GM12878 (cell line): ENCODE measurements at regions not wholly inside any gene's neighbourhood (a gene's known extent, or its start where the extent isn't known, plus 50 kb on each side); places are given as distances from the start of the nearest gene placed in this dataset.

Experiments used
- ATAC-seq: fragments of 200-7000 bp; cut with Tn5 transposase; 3 replicates; pipeline ENCODE4 v1.9.1; 2020; ENCODE audit warnings: mild to moderate bottlenecking, moderate library complexity
- BruUV-seq: library from RNA; stranded (reverse); fragments of 400-500 nt; replicated peaks from 2 replicates; lab custom pipeline; 2021; lab: Mats Ljungman, UMichigan
- CTCF ChIA-PET: fragments of 300-600 bp; sonication (Branson Sonifier 250); formaldehyde crosslinking; extraction: SDS; loops from one replicate; lab custom pipeline; 2021; ENCODE audit warnings: inconsistent platforms; lab: Yijun Ruan, JAX
- POLR2A ChIA-PET: fragments of 350-600 bp; formaldehyde crosslinking; extraction: SDS; loops from one replicate; lab custom pipeline; 2021; ENCODE audit warnings: inconsistent platforms; lab: Charles Lee
- RAD21 ChIA-PET: fragments of 300-600 bp; sonication (Branson Sonifier 250); formaldehyde crosslinking; loops from one replicate; lab custom pipeline; 2023; ENCODE audit warnings: antibody characterized with exemption; ENCODE audit not compliant: unreplicated experiment; lab: Charles Lee
- SMC1A ChIA-PET: fragments of 300-600 bp; sonication (Branson Sonifier 250); formaldehyde crosslinking; loops from one replicate; lab custom pipeline; 2023; ENCODE audit not compliant: unreplicated experiment, uncharacterized antibody; lab: Charles Lee
- DNase-seq: peaks from one replicate; pipeline ENCODE4 v3.0.0-alpha.2; 2011; ENCODE audit warnings: low read depth, low spot score
- FAIRE-seq: peaks from 3 replicates; lab custom pipeline; 2011; peaks lifted over from hg19 to GRCh38; lab: Jason Lieb, UNC
- H2AFZ ChIP-seq: 2 replicates; pipeline ENCODE4 v1.6.0; 2011; ENCODE audit warnings: low read depth, low read length, control low read depth; ENCODE audit not compliant: control insufficient read depth
- H3K27ac ChIP-seq: 2 replicates; pipeline ENCODE4 v1.5.1; 2011; ENCODE audit warnings: control low read depth; ENCODE audit not compliant: control insufficient read depth, insufficient read depth
- H3K27me3 ChIP-seq, 2 experiments: replicated peaks in 1 of 2; 2 replicates each; pipeline versions ENCODE4 v1.6.0 to v1.6.1; 2011; ENCODE audit warnings: low read length in 1 of 2; ENCODE audit not compliant: control insufficient read depth in 2 of 2, insufficient read depth in 2 of 2
- H3K36me3 ChIP-seq, 2 experiments: 2 replicates each; pipeline ENCODE4 v1.5.1; 2011; ENCODE audit warnings: low read length in 1 of 2; ENCODE audit not compliant: control insufficient read depth in 2 of 2, insufficient read depth in 2 of 2
- H3K4me1 ChIP-seq: 2 replicates; pipeline ENCODE4 v1.6.1; 2011; ENCODE audit warnings: mild to moderate bottlenecking, low read length, moderate library complexity, mixed read lengths; ENCODE audit not compliant: control insufficient read depth, insufficient read depth
- H3K4me2 ChIP-seq: 2 replicates; pipeline ENCODE4 v1.6.0; 2011; ENCODE audit warnings: control low read depth; ENCODE audit not compliant: control insufficient read depth, insufficient read depth
- H3K4me3 ChIP-seq: fragments of 200-600 bp; sonication (generic); 2 replicates; pipeline ENCODE4 v1.5.1; 2016
- H3K79me2 ChIP-seq: 2 replicates; pipeline ENCODE4 v1.6.0; 2011; ENCODE audit warnings: low read length; ENCODE audit not compliant: control insufficient read depth, insufficient read depth
- H3K9ac ChIP-seq: 2 replicates; pipeline ENCODE4 v1.8.0; 2011; ENCODE audit warnings: low read length, control low read depth, mixed read lengths; ENCODE audit not compliant: control insufficient read depth, insufficient read depth
- H3K9me3 ChIP-seq: replicated peaks from 3 replicates; pipeline ENCODE4 v1.5.1; 2011; ENCODE audit warnings: mild to moderate bottlenecking, low read length; ENCODE audit not compliant: control insufficient read depth, insufficient read depth
- H4K20me1 ChIP-seq: 2 replicates; pipeline ENCODE4 v1.6.0; 2011; ENCODE audit not compliant: control insufficient read depth, insufficient read depth
- BCLAF1 ChIP-seq: fragments of 450-650 bp; IDR thresholded peaks from 2 replicates; pipeline ENCODE4 v1.6.1; 2017; ENCODE audit warnings: antibody characterized with exemption, mild to moderate bottlenecking, moderate library complexity
- EP300 ChIP-seq, 2 experiments: fragments of 150-350 bp in 1 of 2; IDR thresholded peaks; 2 replicates each; pipeline ENCODE4 v1.6.1; 2011 to 2012; ENCODE audit warnings: low read depth in 2 of 2, low read length in 2 of 2, borderline replicate concordance in 1 of 2, improper control_type of control experiment in 1 of 2, inconsistent platforms in 1 of 2; ENCODE audit not compliant: control insufficient read depth in 1 of 2
- KAT2A ChIP-seq: conservative IDR thresholded peaks from 2 replicates; pipeline ENCODE4 v1.6.1; 2011; ENCODE audit warnings: low read depth, low read length; ENCODE audit not compliant: control insufficient read depth
- TCF7 ChIP-seq: IDR thresholded peaks from 2 replicates; pipeline ENCODE4 v1.6.1; 2014; ENCODE audit warnings: antibody characterized with exemption, borderline replicate concordance
- ZBTB11 ChIP-seq: fragments of 450-650 bp; formaldehyde crosslinking; IDR thresholded peaks from 2 replicates; pipeline ENCODE4 v1.5.0; 2022; ENCODE audit warnings: mild to moderate bottlenecking, missing genetic modification characterization
- ZNF274 ChIP-seq: IDR thresholded peaks from one replicate; pipeline ENCODE4 v1.8.0; 2011; ENCODE audit not compliant: insufficient read length, insufficient read depth
- WGBS: methylation state at CpG from one replicate; pipeline ENCODE4 v1.1.6; 2016; ENCODE audit warnings: low lambda C conversion rate; ENCODE audit not compliant: insufficient replicate concordance, insufficient coverage; ENCODE audit errors: missing lambda C conversion rate; 5-methylcytosine and 5-hydroxymethylcytosine counted together
- in situ Hi-C: fragments of 300-500 bp; cut with MboI; formaldehyde crosslinking; loops from 9 replicates; pipeline ENCODE4 v1.14.3; 2018; ENCODE audit warnings: mixed read lengths
- intact Hi-C: fragments of 100-400 bp; cut with micrococcal nuclease; formaldehyde crosslinking; loops from one replicate; pipeline ENCODE4 v1.14.2; 2022; ENCODE audit not compliant: unreplicated experiment

- no peak for TF ChIP-seq ZBTB11 (CRISPR knock-in tag)
- TF ChIP-seq, all 136 proteins: peak for 54
These were observed 230.3 kb upstream of the PGRMC2 start (continued) for GRCh38 chr4:128517739-128518510.

GRCh38 chr4:128517096-128517738 lies 229.6 kb upstream of the PGRMC2 start:
- ChIA-PET RAD21 (interaction anchor here (0.8 to 5.4 kb wide), 9 partner anchors 12 to 314 kb away, joined by 3 to 47 read pairs (median 4); partner anchors contain the start of gene JADE1), CTCF (interaction anchor here (0.6 to 3.0 kb wide), 8 partner anchors 9 to 158 kb away, joined by 3 to 13 read pairs (median 4); no protein-coding TSS in a partner anchor), SMC1A (interaction anchor here (0.8 to 3.5 kb wide), 19 partner anchors 9 to 315 kb away, joined by 3 to 27 read pairs (median 5); no protein-coding TSS in a partner anchor), POLR2A (interaction anchor here (0.7 to 3.0 kb wide), 7 partner anchors 9 to 400 kb away, joined by 3 to 10 read pairs (median 3); no protein-coding TSS in a partner anchor)
- H3K4me3 ChIP-seq: no peak overlapping the region
- H3K4me2 ChIP-seq: peak overlapping the region; percentile 54; the same call in 1 of the 2 replicates
- 6% methylated on average over 4 of the region's 4 CpGs for WGBS
- peak; percentile 65 for FAIRE-seq
- BruUV-seq: no TSS peak
- H4K20me1 ChIP-seq: no peaks in the 10 kb centered on the region
- H3K27me3 ChIP-seq: no peaks in the 10 kb centered on the region
- H3K9ac ChIP-seq: no peak overlapping the region
- H3K4me1 ChIP-seq: peaks cover 23% of the 10 kb centered on the region
- H2AFZ ChIP-seq: peak overlapping the region; percentile 22
- ATAC-seq: peak; percentile 4
- peak overlapping the region; percentile 66 for H3K27ac ChIP-seq
- no peaks in the 10 kb centered on the region for H3K79me2 ChIP-seq
- no peak for TF ChIP-seq EP300 (IDR thresholded peaks at IDR 0.05; ENCODE audit: borderline replicate concordance in 1 of 2, control insufficient read depth in 1 of 2, low read depth in 2 of 2, low read length in 2 of 2)
- TF ChIP-seq KAT2A: no peak
- no peak for TF ChIP-seq ZNF274
- TF ChIP-seq BCLAF1: no peak
- TF ChIP-seq TCF7: no peak
- no peak for DNase-seq
- peaks cover 3% of the 10 kb centered on the region; the same call in 1 of the 3 replicates for H3K9me3 ChIP-seq
- no peaks in the 10 kb centered on the region for H3K36me3 ChIP-seq
- in situ Hi-C loops: no loop called here
- intact Hi-C loops: loop anchor here (2.0 kb wide), 1 partner anchor 62 kb away; no protein-coding TSS in a partner anchor
